NT2/D1 (cell line): ENCODE measurements at regions not wholly inside any gene's neighbourhood (a gene's known extent, or its start where the extent isn't known, plus 50 kb on each side); places are given as distances from the start of the nearest gene placed in this dataset.
A peak's percentile ranks its signal among the peaks of the same experiment; 100 is the strongest.

Source experiments
- DNase-seq: peaks from one replicate; pipeline ENCODE4 v3.0.0-alpha.2; 2011; ENCODE audit warnings: low read depth, low spot score
- H3K27me3 ChIP-seq: 2 replicates; pipeline ENCODE4 v1.6.0; 2011; ENCODE audit warnings: mild to moderate bottlenecking; ENCODE audit not compliant: insufficient read length, insufficient read depth
- H3K36me3 ChIP-seq: 2 replicates; pipeline ENCODE4 v1.6.1; 2011; ENCODE audit warnings: mild to moderate bottlenecking, low read length, mixed read lengths; ENCODE audit not compliant: insufficient read depth, insufficient read length
- H3K4me1 ChIP-seq: 2 replicates; pipeline ENCODE4 v1.5.1; 2011; ENCODE audit not compliant: insufficient read depth, insufficient read length
- H3K4me3 ChIP-seq: 2 replicates; pipeline ENCODE4 v1.5.1; 2011; ENCODE audit warnings: low read depth; ENCODE audit not compliant: insufficient read length
- H3K9ac ChIP-seq: 2 replicates; pipeline ENCODE4 v1.6.0; 2011; ENCODE audit warnings: low read depth; ENCODE audit not compliant: insufficient read length
- H3K9me3 ChIP-seq: 2 replicates; pipeline ENCODE4 v1.5.1; 2011; ENCODE audit warnings: mild to moderate bottlenecking, low read length; ENCODE audit not compliant: insufficient read depth
- SUZ12 ChIP-seq: IDR thresholded peaks from 2 replicates; pipeline ENCODE4 v1.6.1; 2011; ENCODE audit not compliant: insufficient read length, insufficient read depth; ENCODE audit errors: extremely low read depth
- YY1 ChIP-seq: IDR thresholded peaks from 2 replicates; pipeline ENCODE4 v1.6.1; 2011; ENCODE audit not compliant: insufficient read length, insufficient read depth
- ZNF274 ChIP-seq: IDR thresholded peaks from 2 replicates; pipeline ENCODE4 v1.6.1; 2011; ENCODE audit warnings: mild to moderate bottlenecking, low read depth, low read length

DNA sequence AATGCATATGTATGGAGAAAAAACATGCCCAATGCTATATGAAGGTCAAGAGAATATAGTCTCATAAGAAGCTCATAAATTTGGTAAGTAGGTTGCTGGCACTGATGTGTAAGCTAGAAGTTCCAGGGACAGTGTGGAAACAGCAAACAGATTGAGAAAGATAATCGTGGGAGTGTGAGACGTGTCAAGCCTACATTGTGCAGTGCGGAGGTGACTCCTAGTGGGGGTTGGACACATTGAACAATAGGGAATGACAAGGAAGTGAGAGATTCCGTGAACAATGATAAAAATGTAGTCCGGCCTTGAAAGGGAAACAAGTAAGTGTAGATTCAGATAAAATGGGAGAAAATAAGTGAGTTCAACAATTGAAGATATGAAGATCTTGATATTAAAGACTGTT, 788.4 kb upstream of the PRMT6 start:
- TF ChIP-seq YY1 = no peak
- TF ChIP-seq SUZ12 = no peak
- TF ChIP-seq ZNF274 = no peak
- H3K27me3 ChIP-seq = no peaks in the 10 kb centered on the region
- no peak overlapping the region for H3K9ac ChIP-seq
- H3K4me3 ChIP-seq = no peak overlapping the region
- no peaks in the 10 kb centered on the region for H3K36me3 ChIP-seq
- H3K4me1 ChIP-seq = no peaks in the 10 kb centered on the region
- H3K9me3 ChIP-seq = no peaks in the 10 kb centered on the region
- DNase-seq = peak; percentile 13

DNA sequence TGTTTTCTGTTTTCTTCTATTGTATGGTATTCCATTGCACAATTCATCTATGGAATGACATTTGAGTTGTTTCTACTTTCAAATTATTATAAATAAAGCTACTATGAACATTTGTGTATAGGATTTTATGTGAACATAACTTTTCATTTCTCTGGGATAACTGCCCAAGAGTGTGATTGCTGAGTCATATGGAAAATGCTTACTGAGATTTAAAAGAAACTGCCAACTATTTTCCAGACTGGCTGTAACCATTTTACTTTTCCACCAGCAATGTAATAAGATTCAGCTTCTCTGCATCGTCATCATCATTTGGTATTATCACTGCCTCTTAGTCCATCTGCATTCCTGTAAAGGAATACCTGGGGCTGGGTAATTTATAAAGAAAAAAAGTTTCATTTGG, 779.6 kb upstream of the PRMT6 start:
- Histone ChIP-seq H3K36me3 (no peaks in the 10 kb centered on the region), H3K4me3 (no peak overlapping the region), H3K27me3 (no peaks in the 10 kb centered on the region), H3K9ac (no peak overlapping the region), H3K4me1 (no peaks in the 10 kb centered on the region), H3K9me3 (0 out of 2 replicates have a peak, but pooled peaks cover 1% of the 10 kb centered on the region)
- TF ChIP-seq SUZ12 = no peak
- TF ChIP-seq ZNF274 = no peak
- TF ChIP-seq YY1 = no peak
- DNase-seq = no peak

DNA sequence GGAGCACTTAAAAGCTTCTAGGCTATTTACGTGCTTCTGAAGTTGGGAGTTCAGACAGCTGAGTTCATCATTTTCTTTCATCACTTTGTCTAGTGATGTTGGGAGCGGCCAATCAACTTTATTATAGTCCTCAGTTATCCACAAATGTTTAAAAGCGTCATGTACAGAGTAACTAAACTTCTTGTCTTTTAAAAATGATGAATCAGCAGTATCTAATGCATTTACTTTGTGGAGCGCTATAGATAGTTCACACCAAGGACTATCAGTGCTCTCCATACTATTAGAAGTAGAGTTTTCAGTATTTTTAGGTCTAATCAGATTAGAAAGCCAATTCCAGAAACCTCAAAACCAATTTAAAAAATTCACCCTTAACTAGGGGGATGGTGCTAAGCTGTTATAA, 778.7 kb upstream of the PRMT6 start:
- DNase-seq = no peak
- TF ChIP-seq ZNF274 (no peak), YY1 (no peak), SUZ12 (no peak)
- H3K36me3 ChIP-seq = no peaks in the 10 kb centered on the region
- no peaks in the 10 kb centered on the region for H3K27me3 ChIP-seq
- H3K9ac ChIP-seq = no peak overlapping the region
- peaks cover 10% of the 10 kb centered on the region; the same call in 1 of the 2 replicates for H3K9me3 ChIP-seq
- no peaks in the 10 kb centered on the region for H3K4me1 ChIP-seq
- no peak overlapping the region for H3K4me3 ChIP-seq

DNA sequence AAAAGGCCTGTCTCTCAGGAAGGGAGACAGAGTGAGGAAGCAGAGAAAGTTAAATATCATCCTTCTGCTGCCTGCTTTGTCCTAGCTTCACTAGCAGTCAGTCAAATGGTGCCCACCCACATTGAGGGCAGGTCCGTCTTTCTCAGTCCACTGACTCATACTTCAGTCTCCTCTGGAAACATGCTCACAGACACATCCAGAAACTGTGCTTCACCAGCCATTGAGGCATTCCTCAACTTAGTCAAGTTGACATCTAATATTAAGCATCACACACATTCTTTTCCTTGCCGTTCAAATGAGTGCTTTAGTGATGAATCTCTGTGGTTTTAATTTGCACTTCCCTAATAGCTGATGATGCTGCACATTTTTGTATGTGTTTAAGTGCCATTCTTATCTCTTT, 777.8 kb upstream of the PRMT6 start:
- Histone ChIP-seq H3K4me1 (no peaks in the 10 kb centered on the region), H3K4me3 (no peak overlapping the region), H3K27me3 (no peaks in the 10 kb centered on the region), H3K9ac (no peak overlapping the region), H3K36me3 (no peaks in the 10 kb centered on the region), H3K9me3 (peaks cover 10% of the 10 kb centered on the region; the same call in 1 of the 2 replicates)
- DNase-seq = no peak
- TF ChIP-seq YY1 (no peak), ZNF274 (no peak), SUZ12 (no peak)

DNA sequence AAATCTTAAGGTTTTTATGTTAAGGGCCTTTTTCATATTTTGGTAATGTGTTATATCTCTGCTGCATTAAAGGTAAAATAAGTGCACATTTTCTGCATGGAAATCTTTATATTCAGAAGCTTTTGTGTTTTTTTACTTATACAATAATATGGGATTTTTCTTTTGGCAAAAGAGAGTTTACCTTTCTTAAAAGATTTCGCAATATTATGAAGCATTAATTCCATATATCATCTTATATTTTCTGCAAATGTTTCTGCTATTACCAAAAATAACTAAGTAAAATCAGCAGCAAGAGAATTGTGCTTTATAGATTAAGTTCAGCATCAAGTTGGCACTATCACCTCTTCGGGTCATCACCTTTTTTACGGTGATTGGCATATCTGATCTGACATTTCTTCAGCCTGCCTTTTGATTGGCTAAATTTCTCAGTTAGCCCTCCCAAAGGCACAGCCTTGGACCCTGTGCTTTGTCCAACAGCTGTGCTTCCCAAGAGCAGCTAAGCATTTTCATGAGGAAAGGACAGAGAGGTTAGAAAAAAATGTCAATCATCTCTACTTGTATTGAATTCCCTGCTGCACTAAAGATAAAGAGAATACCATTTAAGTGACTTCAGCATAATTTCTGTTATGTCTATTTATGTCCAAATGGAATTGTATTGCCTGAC, 767.1 kb upstream of the PRMT6 start:
- no peaks in the 10 kb centered on the region for H3K36me3 ChIP-seq
- DNase-seq = no peak

DNA sequence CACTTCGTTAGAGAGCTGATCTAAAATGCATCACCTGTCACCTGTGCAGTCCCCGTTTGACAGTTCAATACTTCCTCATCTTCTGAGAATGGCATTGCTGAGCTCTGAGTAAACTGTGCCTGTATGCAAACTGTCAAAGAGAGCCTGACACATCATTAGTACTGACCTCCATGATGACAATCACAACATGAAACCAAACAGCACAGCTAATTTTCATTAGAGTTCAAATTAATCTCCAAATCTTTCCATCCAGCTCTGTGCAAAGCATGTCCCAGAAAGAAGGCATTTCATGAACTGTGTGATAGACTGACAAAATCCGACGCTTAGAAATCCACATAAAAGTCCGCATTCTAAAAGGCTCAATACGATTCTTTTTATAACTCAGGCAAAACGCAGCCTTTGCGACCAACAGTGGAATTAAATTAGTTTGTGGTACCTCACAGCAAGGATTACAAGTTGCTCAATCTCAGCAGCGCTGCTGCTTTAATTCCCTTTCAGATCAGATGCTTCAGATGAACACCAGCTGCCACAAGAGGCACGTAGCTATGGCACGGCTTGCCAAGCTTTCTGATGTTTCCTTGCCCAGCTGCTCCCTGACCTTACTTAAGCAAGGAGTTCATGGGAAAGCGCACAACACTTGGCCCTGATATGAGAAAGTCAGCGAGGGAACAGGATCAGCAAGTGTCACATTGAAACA, 765.5 kb upstream of the PRMT6 start:
- H3K4me3 ChIP-seq = no peak overlapping the region
- H3K9ac ChIP-seq = no peak overlapping the region
- H3K36me3 ChIP-seq = no peaks in the 10 kb centered on the region
- no peaks in the 10 kb centered on the region for H3K9me3 ChIP-seq
- TF ChIP-seq ZNF274 (no peak), SUZ12 (no peak), YY1 (no peak)
- H3K4me1 ChIP-seq = no peaks in the 10 kb centered on the region
- H3K27me3 ChIP-seq = no peaks in the 10 kb centered on the region
- DNase-seq = no peak

More for the DNA sequence above, 767.1 kb upstream of the PRMT6 start:
- H3K4me1 ChIP-seq = no peaks in the 10 kb centered on the region
- no peaks in the 10 kb centered on the region for H3K27me3 ChIP-seq
- H3K9me3 ChIP-seq = no peaks in the 10 kb centered on the region
- no peak overlapping the region for H3K9ac ChIP-seq
- no peak overlapping the region for H3K4me3 ChIP-seq
- TF ChIP-seq YY1 = no peak
- TF ChIP-seq SUZ12 = no peak
- no peak for TF ChIP-seq ZNF274

DNA sequence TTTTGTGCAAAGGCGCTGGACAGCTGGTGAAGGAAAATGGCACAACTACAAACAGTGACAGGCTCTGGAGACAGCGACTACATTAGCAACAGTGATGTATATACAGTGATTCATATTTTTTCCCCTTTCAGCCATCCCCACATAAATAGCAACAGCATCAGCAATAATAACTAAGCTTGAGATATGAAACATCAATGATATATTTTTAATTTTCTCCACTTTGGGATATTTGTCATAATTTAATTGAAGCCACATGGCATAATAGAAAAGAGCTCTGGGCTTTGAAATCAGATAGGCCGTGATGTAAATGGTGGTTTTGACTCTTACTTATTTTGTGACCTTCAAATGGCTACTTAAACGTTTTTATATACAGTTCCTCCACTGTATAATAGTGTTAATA, 764.3 kb upstream of the PRMT6 start:
- Histone ChIP-seq H3K36me3 (no peaks in the 10 kb centered on the region), H3K9me3 (no peaks in the 10 kb centered on the region), H3K4me3 (no peak overlapping the region), H3K27me3 (no peaks in the 10 kb centered on the region), H3K4me1 (no peaks in the 10 kb centered on the region), H3K9ac (no peak overlapping the region)
- TF ChIP-seq YY1 (no peak), ZNF274 (no peak), SUZ12 (no peak)
- no peak for DNase-seq
